GM12864 (cell line): ENCODE measurements at regions not wholly inside any gene's neighbourhood (a gene's known extent, or its start where the extent isn't known, plus 50 kb on each side); places are given as distances from the start of the nearest gene placed in this dataset.

Experiments
- DNase-seq: peaks from one replicate; pipeline ENCODE4 v3.0.0-alpha.2; 2011; ENCODE audit warnings: low read depth
- H3K4me3 ChIP-seq: 2 replicates; pipeline ENCODE4 v1.5.1; 2011; ENCODE audit warnings: mild to moderate bottlenecking, low read depth, low read length, control low read depth
- CTCF ChIP-seq: IDR thresholded peaks from 2 replicates; pipeline ENCODE4 v1.5.1; 2011; ENCODE audit warnings: low read depth, mild to moderate bottlenecking, moderate library complexity, low read length, control low read depth, inconsistent platforms; ENCODE audit errors: missing control alignments

- H3K4me3 ChIP-seq: no peak overlapping the region
- TF ChIP-seq CTCF: no peak
- no peak for DNase-seq
Observed at GRCh38 chr5:88130211-88130815, 138.3 kb downstream of the TMEM161B start.

GRCh38 chr5:88128813-88129212 lies 139.8 kb downstream of the TMEM161B start:
- H3K4me3 ChIP-seq: no peak overlapping the region
- TF ChIP-seq CTCF: no peak
- DNase-seq: no peak

- TF ChIP-seq CTCF: no peak
- H3K4me3 ChIP-seq: no peak overlapping the region
- no peak for DNase-seq
Observed at GRCh38 chr5:88119535-88120125, 149.0 kb downstream of the TMEM161B start.

- no peak for DNase-seq
- TF ChIP-seq CTCF: no peak
- no peak overlapping the region for H3K4me3 ChIP-seq
Observed at GRCh38 chr5:88118179-88118578, 150.5 kb downstream of the TMEM161B start.

- DNase-seq: no peak
- no peak overlapping the region for H3K4me3 ChIP-seq
- no peak for TF ChIP-seq CTCF
Observed at GRCh38 chr5:88117546-88117945, 151.1 kb downstream of the TMEM161B start.

GRCh38 chr5:88116396-88116795 lies 152.2 kb downstream of the TMEM161B start:
- DNase-seq: no peak
- TF ChIP-seq CTCF: no peak
- no peak overlapping the region for H3K4me3 ChIP-seq

- no peak for TF ChIP-seq CTCF
- DNase-seq: no peak
Observed at GRCh38 chr5:88115211-88115610, 153.4 kb downstream of the TMEM161B start.

More at GRCh38 chr5:88115211-88115610, 153.4 kb downstream of the TMEM161B start:
- no peak overlapping the region for H3K4me3 ChIP-seq
